Uterus (tissue), 3 donors: ENCODE measurements at regions not wholly inside any gene's neighbourhood (a gene's known extent, or its start where the extent isn't known, plus 50 kb on each side); places are given as distances from the start of the nearest gene placed in this dataset.

Experiments used
- DNase-seq, 2 donors: peaks; one replicate each; pipeline ENCODE4 v3.0.0-alpha.2; 2019 to 2020
- H3K27ac ChIP-seq, 2 donors: fragments of 200-600 bp; sonication (generic); 1 replicate in 1 of 2; 2 replicates in 1 of 2; pipeline ENCODE4 v1.5.1; 2016 to 2018
- H3K27me3 ChIP-seq, 2 donors: fragments of 200-600 bp; sonication (generic); one replicate each; pipeline ENCODE4 v1.5.1; 2018 to 2019; ENCODE audit warnings: control low read depth in 1 of 2
- H3K36me3 ChIP-seq, 2 donors: fragments of 200-600 bp; sonication (generic); one replicate each; pipeline ENCODE4 v1.5.1; 2019; ENCODE audit warnings: control low read depth in 1 of 2
- H3K4me1 ChIP-seq, 2 donors: fragments of 200-600 bp; sonication (generic); one replicate each; pipeline ENCODE4 v1.5.1; 2018 to 2019; ENCODE audit warnings: control low read depth in 1 of 2
- H3K4me3 ChIP-seq, 2 donors: fragments of 200-600 bp; sonication (generic); 1 replicate in 1 of 2; 2 replicates in 1 of 2; pipeline ENCODE4 v1.5.1; 2018 to 2019; ENCODE audit warnings: mild to moderate bottlenecking in 1 of 2
- H3K9me3 ChIP-seq, 2 donors: fragments of 200-600 bp; sonication (generic); one replicate each; pipeline ENCODE4 v1.5.1; 2019; ENCODE audit warnings: control low read depth in 1 of 2
- POLR2A ChIP-seq, 2 donors: fragments of 450-650 bp; IDR thresholded peaks; one replicate each; pipeline ENCODE4 v1.6.1; 2016; ENCODE audit warnings: antibody characterized with exemption in 2 of 2, mild to moderate bottlenecking in 1 of 2, moderate library complexity in 1 of 2
- intact Hi-C: fragments of 100-400 bp; cut with DNase I; formaldehyde crosslinking; loops from one replicate; pipeline ENCODE4 v1.15.1; 2023; ENCODE audit warnings: low total_unique reads
- TF ChIP-seq, protein P1 (sequence below), 4 experiments: fragments of 200-600 bp in 2 of 4; fragments of 450-650 bp in 2 of 4; sonication (generic) in 2 of 4; IDR thresholded peaks; one replicate each; pipeline ENCODE4 v1.5.1; 2016 to 2019; ENCODE audit warnings: antibody characterized with exemption in 4 of 4, mild to moderate bottlenecking in 2 of 4, moderate library complexity in 1 of 4
- donor health status: DM: yes; HTN: yes; CAD: no.

DNA sequence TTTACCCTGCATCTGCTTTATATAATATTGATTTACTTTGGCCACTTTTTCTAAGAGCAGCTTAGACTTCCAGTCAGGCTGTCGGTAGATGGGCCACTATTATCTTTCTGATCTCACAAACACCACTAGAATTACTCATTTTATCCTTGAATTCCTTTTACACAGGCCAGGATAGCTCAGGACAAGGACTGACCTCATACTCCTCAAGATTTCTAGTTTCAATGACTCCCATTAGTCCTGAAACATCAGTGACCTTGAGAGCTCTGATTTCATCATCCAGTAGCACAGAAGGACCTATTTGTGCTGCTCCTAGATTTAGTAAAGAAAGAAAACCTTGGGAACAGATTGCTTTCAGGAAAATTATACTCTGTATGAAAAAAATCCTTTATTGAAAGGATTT, 727.9 kb upstream of the PTPRD start:
- TF ChIP-seq, protein P1, sequence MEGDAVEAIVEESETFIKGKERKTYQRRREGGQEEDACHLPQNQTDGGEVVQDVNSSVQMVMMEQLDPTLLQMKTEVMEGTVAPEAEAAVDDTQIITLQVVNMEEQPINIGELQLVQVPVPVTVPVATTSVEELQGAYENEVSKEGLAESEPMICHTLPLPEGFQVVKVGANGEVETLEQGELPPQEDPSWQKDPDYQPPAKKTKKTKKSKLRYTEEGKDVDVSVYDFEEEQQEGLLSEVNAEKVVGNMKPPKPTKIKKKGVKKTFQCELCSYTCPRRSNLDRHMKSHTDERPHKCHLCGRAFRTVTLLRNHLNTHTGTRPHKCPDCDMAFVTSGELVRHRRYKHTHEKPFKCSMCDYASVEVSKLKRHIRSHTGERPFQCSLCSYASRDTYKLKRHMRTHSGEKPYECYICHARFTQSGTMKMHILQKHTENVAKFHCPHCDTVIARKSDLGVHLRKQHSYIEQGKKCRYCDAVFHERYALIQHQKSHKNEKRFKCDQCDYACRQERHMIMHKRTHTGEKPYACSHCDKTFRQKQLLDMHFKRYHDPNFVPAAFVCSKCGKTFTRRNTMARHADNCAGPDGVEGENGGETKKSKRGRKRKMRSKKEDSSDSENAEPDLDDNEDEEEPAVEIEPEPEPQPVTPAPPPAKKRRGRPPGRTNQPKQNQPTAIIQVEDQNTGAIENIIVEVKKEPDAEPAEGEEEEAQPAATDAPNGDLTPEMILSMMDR (IDR thresholded peaks at IDR 0.05): no peak
- no peak for TF ChIP-seq POLR2A (IDR thresholded peaks at IDR 0.05)
- Histone ChIP-seq H3K4me3 (no peak overlapping the region), H3K36me3 (no peaks in the 10 kb centered on the region), H3K27me3 (no peaks in the 10 kb centered on the region), H3K4me1 (no peaks in the 10 kb centered on the region), H3K9me3 (no peaks in the 10 kb centered on the region), H3K27ac (no peak overlapping the region)
- no peak for DNase-seq
- intact Hi-C loops: no loop called here

DNA sequence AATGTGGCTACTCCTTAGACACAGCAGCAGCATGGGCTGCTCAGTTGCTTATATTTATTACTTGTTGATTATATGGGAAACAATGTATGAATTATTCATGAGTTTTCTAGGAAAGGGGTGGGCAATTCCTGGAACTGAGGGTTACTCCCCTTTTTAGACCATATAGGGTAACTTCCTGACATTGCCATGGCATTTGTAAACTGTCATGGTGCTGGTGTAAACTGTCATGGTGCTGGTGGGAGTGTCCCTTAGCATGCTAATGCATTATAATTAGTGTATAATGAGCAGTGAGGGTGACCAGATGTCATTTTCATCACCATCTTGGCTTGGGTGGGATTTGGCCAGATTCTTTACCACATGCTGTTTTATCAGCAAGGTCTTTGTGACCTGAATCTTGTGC, 734.6 kb upstream of the PTPRD start:
- no peaks in the 10 kb centered on the region for H3K36me3 ChIP-seq
- no peak for TF ChIP-seq POLR2A (IDR thresholded peaks at IDR 0.05)
- TF ChIP-seq, protein P1 (IDR thresholded peaks at IDR 0.05): no peak
- no peaks in the 10 kb centered on the region for H3K9me3 ChIP-seq
- no peak for DNase-seq
- H3K27ac ChIP-seq: no peak overlapping the region
- no peaks in the 10 kb centered on the region for H3K4me1 ChIP-seq
- intact Hi-C loops: no loop called here
- H3K4me3 ChIP-seq: no peak overlapping the region
- no peaks in the 10 kb centered on the region for H3K27me3 ChIP-seq

DNA sequence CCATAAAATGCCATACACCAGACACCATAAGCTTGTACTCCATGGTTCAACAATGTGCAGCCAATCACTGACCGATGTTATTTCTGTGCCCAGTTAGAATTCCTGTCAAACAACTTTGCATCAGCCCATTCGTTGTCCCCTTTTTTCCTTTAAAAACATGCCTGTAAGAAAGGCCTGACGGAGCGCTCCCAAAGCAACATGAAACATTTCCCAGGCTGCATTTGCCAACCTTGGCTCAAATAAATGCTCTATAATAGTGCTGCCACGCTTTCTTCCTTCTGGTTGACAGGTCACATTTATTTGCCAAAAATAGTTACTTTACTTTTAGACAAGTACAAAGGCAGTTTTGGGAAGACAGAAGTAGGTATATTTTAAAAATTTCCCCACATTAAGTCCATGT, 735.6 kb upstream of the PTPRD start:
- Histone ChIP-seq H3K4me3 (no peak overlapping the region), H3K36me3 (no peaks in the 10 kb centered on the region), H3K27ac (no peak overlapping the region), H3K4me1 (no peaks in the 10 kb centered on the region), H3K9me3 (no peaks in the 10 kb centered on the region), H3K27me3 (no peaks in the 10 kb centered on the region)
- TF ChIP-seq, protein P1 (IDR thresholded peaks at IDR 0.05): no peak
- TF ChIP-seq POLR2A (IDR thresholded peaks at IDR 0.05): no peak
- no peak for DNase-seq
- intact Hi-C loops: no loop called here

DNA sequence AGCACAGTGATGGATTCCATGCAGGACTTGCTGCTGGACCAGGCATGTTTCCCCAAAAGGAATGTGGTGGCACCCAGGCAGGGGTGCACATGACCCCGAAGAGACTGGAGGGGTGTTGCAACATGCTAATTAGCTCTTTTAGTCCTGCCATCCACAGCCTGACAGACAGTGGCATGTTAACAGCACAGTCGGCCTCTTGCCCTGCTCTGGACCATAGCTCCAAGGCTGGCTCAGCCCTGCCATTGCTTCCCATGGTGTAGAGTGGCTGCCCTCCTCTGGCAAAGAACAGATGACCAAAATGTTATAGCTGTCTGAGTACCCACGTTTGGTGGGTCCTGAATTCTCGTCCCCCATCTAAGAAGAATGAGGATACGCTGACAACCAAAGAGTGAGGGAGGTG, 736.4 kb upstream of the PTPRD start:
- H3K9me3 ChIP-seq: no peaks in the 10 kb centered on the region
- H3K27me3 ChIP-seq: no peaks in the 10 kb centered on the region
- H3K4me3 ChIP-seq: no peak overlapping the region
- TF ChIP-seq, protein P1 (IDR thresholded peaks at IDR 0.05): no peak
- TF ChIP-seq POLR2A (IDR thresholded peaks at IDR 0.05): no peak
- intact Hi-C loops: no loop called here
- no peak overlapping the region for H3K27ac ChIP-seq
- no peaks in the 10 kb centered on the region for H3K36me3 ChIP-seq
- DNase-seq: no peak
- no peaks in the 10 kb centered on the region for H3K4me1 ChIP-seq

DNA sequence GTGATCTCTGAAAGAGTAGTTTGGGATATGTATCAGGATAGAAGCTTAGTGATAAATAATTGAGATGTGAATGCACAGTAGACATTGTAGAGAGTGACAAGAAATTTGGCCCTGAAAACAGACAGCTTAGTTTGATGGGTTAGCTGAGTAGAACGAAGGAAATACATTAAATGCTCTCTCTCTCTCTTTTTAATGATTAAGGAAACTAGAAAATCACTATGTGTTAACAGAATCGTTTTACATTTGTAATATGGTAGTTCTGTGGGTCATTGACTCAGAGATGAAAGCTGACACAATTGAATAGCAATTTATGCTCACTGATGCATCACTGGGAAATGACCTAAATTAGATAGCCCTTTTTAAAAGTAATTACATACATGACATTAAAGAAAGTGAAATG, 739.8 kb upstream of the PTPRD start:
- intact Hi-C loops: no loop called here

More for the DNA sequence above, 739.8 kb upstream of the PTPRD start:
- DNase-seq: no peak
- H3K9me3 ChIP-seq: no peaks in the 10 kb centered on the region
- TF ChIP-seq, protein P1 (IDR thresholded peaks at IDR 0.05): no peak
- no peak for TF ChIP-seq POLR2A (IDR thresholded peaks at IDR 0.05)
- H3K27ac ChIP-seq: no peak overlapping the region
- no peaks in the 10 kb centered on the region for H3K27me3 ChIP-seq
- H3K4me3 ChIP-seq: no peak overlapping the region
- H3K36me3 ChIP-seq: no peaks in the 10 kb centered on the region
- no peaks in the 10 kb centered on the region for H3K4me1 ChIP-seq
